ENCODE measurements at regions not wholly inside any gene's neighbourhood (a gene's known extent, or its start where the extent isn't known, plus 50 kb on each side); places are given as distances from the start of the nearest gene placed in this dataset.

GRCh38 chr5:135107986-135108385 lies 74.0 kb upstream of the PITX1 start:
- H3K4me3 ChIP-seq (ENCODE audit: low read length): no peak overlapping the region
- no peak overlapping the region for H3K27ac ChIP-seq (ENCODE audit: low read depth, low read length)
- no peaks in the 10 kb centered on the region for H3K27me3 ChIP-seq (ENCODE audit: insufficient read depth, low read length)
- 89% methylated on average over 3 of the region's 3 CpGs for WGBS
- no peaks in the 10 kb centered on the region for H3K9me3 ChIP-seq (ENCODE audit: insufficient read depth, low read depth, low read length)
- no peak overlapping the region for H3K9ac ChIP-seq (ENCODE audit: low read depth, low read length)
- H3K36me3 ChIP-seq (ENCODE audit: insufficient read depth, low read length): no peaks in the 10 kb centered on the region
- H3K4me1 ChIP-seq (ENCODE audit: insufficient read depth, low read length): no peaks in the 10 kb centered on the region

- Histone ChIP-seq H3K4me1 (ENCODE audit: insufficient read depth, low read length) (no peaks in the 10 kb centered on the region), H3K9ac (ENCODE audit: low read depth, low read length) (no peak overlapping the region), H3K27ac (ENCODE audit: low read depth, low read length) (no peak overlapping the region), H3K27me3 (ENCODE audit: insufficient read depth, low read length) (no peaks in the 10 kb centered on the region), H3K36me3 (ENCODE audit: insufficient read depth, low read length) (no peaks in the 10 kb centered on the region), H3K4me3 (ENCODE audit: low read length) (no peak overlapping the region), H3K9me3 (ENCODE audit: insufficient read depth, low read depth, low read length) (no peaks in the 10 kb centered on the region)
- WGBS: 84% methylated on average over 19 of the region's 19 CpGs
Measured at GRCh38 chr5:135106610-135107471, 72.8 kb upstream of the PITX1 start.

- no peak overlapping the region for H3K27ac ChIP-seq (ENCODE audit: low read depth, low read length)
- H3K4me3 ChIP-seq (ENCODE audit: low read length): no peak overlapping the region
- H3K36me3 ChIP-seq (ENCODE audit: insufficient read depth, low read length): no peaks in the 10 kb centered on the region
- WGBS: 88% methylated on average over 3 of the region's 3 CpGs
- no peaks in the 10 kb centered on the region for H3K4me1 ChIP-seq (ENCODE audit: insufficient read depth, low read length)
- no peaks in the 10 kb centered on the region for H3K9me3 ChIP-seq (ENCODE audit: insufficient read depth, low read depth, low read length)
- H3K27me3 ChIP-seq (ENCODE audit: insufficient read depth, low read length): no peaks in the 10 kb centered on the region; the same call in 1 of the 2 replicates
- H3K9ac ChIP-seq (ENCODE audit: low read depth, low read length): no peak overlapping the region
Measured at GRCh38 chr5:135106136-135106535, 72.1 kb upstream of the PITX1 start.

GRCh38 chr5:135105105-135105484 lies 71.1 kb upstream of the PITX1 start:
- H3K4me3 ChIP-seq (ENCODE audit: low read length): no peak overlapping the region
- no peak overlapping the region for H3K9ac ChIP-seq (ENCODE audit: low read depth, low read length)
- WGBS: 94% methylated on average over 3 of the region's 3 CpGs
- H3K9me3 ChIP-seq (ENCODE audit: insufficient read depth, low read depth, low read length): no peaks in the 10 kb centered on the region
- no peaks in the 10 kb centered on the region for H3K4me1 ChIP-seq (ENCODE audit: insufficient read depth, low read length)
- H3K27ac ChIP-seq (ENCODE audit: low read depth, low read length): no peak overlapping the region
- no peaks in the 10 kb centered on the region for H3K36me3 ChIP-seq (ENCODE audit: insufficient read depth, low read length)
- H3K27me3 ChIP-seq (ENCODE audit: insufficient read depth, low read length): no peaks in the 10 kb centered on the region; the same call in 1 of the 2 replicates

GRCh38 chr5:135103575-135103853 lies 69.5 kb upstream of the PITX1 start:
- WGBS: 89% methylated on average over 6 of the region's 7 CpGs
- H3K36me3 ChIP-seq (ENCODE audit: insufficient read depth, low read length): no peaks in the 10 kb centered on the region
- H3K27ac ChIP-seq (ENCODE audit: low read depth, low read length): no peak overlapping the region
- no peak overlapping the region for H3K9ac ChIP-seq (ENCODE audit: low read depth, low read length)
- no peaks in the 10 kb centered on the region; the same call in 1 of the 2 replicates for H3K27me3 ChIP-seq (ENCODE audit: insufficient read depth, low read length)
- H3K4me3 ChIP-seq (ENCODE audit: low read length): no peak overlapping the region
- H3K9me3 ChIP-seq (ENCODE audit: insufficient read depth, low read depth, low read length): no peaks in the 10 kb centered on the region
- H3K4me1 ChIP-seq (ENCODE audit: insufficient read depth, low read length): no peaks in the 10 kb centered on the region

- H3K9ac ChIP-seq (ENCODE audit: low read depth, low read length): no peak overlapping the region
- no peak overlapping the region for H3K4me3 ChIP-seq (ENCODE audit: low read length)
- no peaks in the 10 kb centered on the region for H3K36me3 ChIP-seq (ENCODE audit: insufficient read depth, low read length)
- WGBS: 91% methylated on average over 7 of the region's 7 CpGs
- H3K4me1 ChIP-seq (ENCODE audit: insufficient read depth, low read length): no peaks in the 10 kb centered on the region
- H3K9me3 ChIP-seq (ENCODE audit: insufficient read depth, low read depth, low read length): no peaks in the 10 kb centered on the region
- H3K27me3 ChIP-seq (ENCODE audit: insufficient read depth, low read length): no peaks in the 10 kb centered on the region; the same call in 1 of the 2 replicates
- no peak overlapping the region for H3K27ac ChIP-seq (ENCODE audit: low read depth, low read length)
Measured at GRCh38 chr5:135102716-135103574, 68.9 kb upstream of the PITX1 start.

GRCh38 chr5:135100431-135100830 lies 66.4 kb upstream of the PITX1 start:
- Histone ChIP-seq H3K27me3 (ENCODE audit: insufficient read depth, low read length) (no peaks in the 10 kb centered on the region; the same call in 1 of the 2 replicates), H3K9ac (ENCODE audit: low read depth, low read length) (no peak overlapping the region), H3K4me1 (ENCODE audit: insufficient read depth, low read length) (no peaks in the 10 kb centered on the region), H3K4me3 (ENCODE audit: low read length) (no peak overlapping the region), H3K27ac (ENCODE audit: low read depth, low read length) (no peak overlapping the region), H3K36me3 (ENCODE audit: insufficient read depth, low read length) (no peaks in the 10 kb centered on the region), H3K9me3 (ENCODE audit: insufficient read depth, low read depth, low read length) (no peaks in the 10 kb centered on the region)
- 92% methylated on average over 6 of the region's 6 CpGs for WGBS

GRCh38 chr5:135100011-135100410 lies 66.0 kb upstream of the PITX1 start:
- Histone ChIP-seq H3K4me1 (ENCODE audit: insufficient read depth, low read length) (no peaks in the 10 kb centered on the region), H3K27ac (ENCODE audit: low read depth, low read length) (no peak overlapping the region), H3K27me3 (ENCODE audit: insufficient read depth, low read length) (no peaks in the 10 kb centered on the region; the same call in 1 of the 2 replicates), H3K9ac (ENCODE audit: low read depth, low read length) (no peak overlapping the region), H3K36me3 (ENCODE audit: insufficient read depth, low read length) (no peaks in the 10 kb centered on the region), H3K9me3 (ENCODE audit: insufficient read depth, low read depth, low read length) (no peaks in the 10 kb centered on the region), H3K4me3 (ENCODE audit: low read length) (no peak overlapping the region)
- WGBS: 95% methylated on average over 3 of the region's 3 CpGs

- WGBS: no CpG with 5 or more reads among the region's 2 CpGs
- H3K4me3 ChIP-seq (ENCODE audit: low read length): no peak overlapping the region
- no peaks in the 10 kb centered on the region for H3K4me1 ChIP-seq (ENCODE audit: insufficient read depth, low read length)
- no peak overlapping the region for H3K9ac ChIP-seq (ENCODE audit: low read depth, low read length)
- H3K9me3 ChIP-seq (ENCODE audit: insufficient read depth, low read depth, low read length): no peaks in the 10 kb centered on the region
- no peaks in the 10 kb centered on the region; the same call in 1 of the 2 replicates for H3K27me3 ChIP-seq (ENCODE audit: insufficient read depth, low read length)
- H3K27ac ChIP-seq (ENCODE audit: low read depth, low read length): no peak overlapping the region
- no peaks in the 10 kb centered on the region for H3K36me3 ChIP-seq (ENCODE audit: insufficient read depth, low read length)
Measured at GRCh38 chr5:135097390-135097789, 63.4 kb upstream of the PITX1 start.

GRCh38 chr5:135095871-135096270 lies 61.8 kb upstream of the PITX1 start:
- Histone ChIP-seq H3K9ac (ENCODE audit: low read depth, low read length) (no peak overlapping the region), H3K27ac (ENCODE audit: low read depth, low read length) (no peak overlapping the region), H3K4me3 (ENCODE audit: low read length) (no peak overlapping the region), H3K36me3 (ENCODE audit: insufficient read depth, low read length) (no peaks in the 10 kb centered on the region), H3K9me3 (ENCODE audit: insufficient read depth, low read depth, low read length) (no peaks in the 10 kb centered on the region), H3K4me1 (ENCODE audit: insufficient read depth, low read length) (no peaks in the 10 kb centered on the region), H3K27me3 (ENCODE audit: insufficient read depth, low read length) (no peaks in the 10 kb centered on the region)
- WGBS: 94% methylated on average over 3 of the region's 3 CpGs

- 87% methylated on average over 6 of the region's 6 CpGs for WGBS
- Histone ChIP-seq H3K4me3 (ENCODE audit: low read length) (no peak overlapping the region), H3K9me3 (ENCODE audit: insufficient read depth, low read depth, low read length) (no peaks in the 10 kb centered on the region), H3K4me1 (ENCODE audit: insufficient read depth, low read length) (no peaks in the 10 kb centered on the region), H3K9ac (ENCODE audit: low read depth, low read length) (no peak overlapping the region), H3K27me3 (ENCODE audit: insufficient read depth, low read length) (no peaks in the 10 kb centered on the region), H3K36me3 (ENCODE audit: insufficient read depth, low read length) (no peaks in the 10 kb centered on the region), H3K27ac (ENCODE audit: low read depth, low read length) (no peak overlapping the region)
Measured at GRCh38 chr5:135095052-135095715, 61.2 kb upstream of the PITX1 start.
